ENCODE measurements at regions not wholly inside any gene's neighbourhood (a gene's known extent, or its start where the extent isn't known, plus 50 kb on each side); places are given as distances from the start of the nearest gene placed in this dataset.

- ChIA-PET CTCF (no interaction called here), POLR2A (no interaction called here)
- Histone ChIP-seq H3K36me3 (ENCODE audit: control insufficient read depth, insufficient read depth, low read length) (no peaks in the 10 kb centered on the region), H3K27me3 (ENCODE audit: control insufficient read depth, insufficient read depth, low read length) (no peaks in the 10 kb centered on the region), H3K4me3 (ENCODE audit: low read depth, low read length) (no peak overlapping the region)
- TF ChIP-seq CTCF (IDR thresholded peaks at IDR 0.05; ENCODE audit: insufficient read depth, low read depth, low read length), result no peak
- DNase-seq (ENCODE audit: low read depth), result no peak
Observed at GRCh38 chr18:65498605-65499004, 252.2 kb upstream of the CDH7 start.

GRCh38 chr18:65487569-65487968, 263.2 kb upstream of the CDH7 start:
- Histone ChIP-seq H3K4me3 (ENCODE audit: low read depth, low read length) (no peak overlapping the region), H3K36me3 (ENCODE audit: control insufficient read depth, insufficient read depth, low read length) (no peaks in the 10 kb centered on the region), H3K27me3 (ENCODE audit: control insufficient read depth, insufficient read depth, low read length) (no peaks in the 10 kb centered on the region)
- no peak for DNase-seq (ENCODE audit: low read depth)
- ChIA-PET CTCF (no interaction called here), POLR2A (no interaction called here)
- TF ChIP-seq CTCF (IDR thresholded peaks at IDR 0.05; ENCODE audit: insufficient read depth, low read depth, low read length), result no peak

GRCh38 chr18:65477455-65477854, 273.4 kb upstream of the CDH7 start:
- DNase-seq (ENCODE audit: low read depth), result no peak

GRCh38 chr18:65468881-65469280, 281.9 kb upstream of the CDH7 start:
- CTCF ChIA-PET, result no interaction called here
- TF ChIP-seq CTCF (IDR thresholded peaks at IDR 0.05; ENCODE audit: insufficient read depth, low read depth, low read length), result no peak

More at GRCh38 chr18:65477455-65477854, 273.4 kb upstream of the CDH7 start:
- no peak for TF ChIP-seq CTCF (IDR thresholded peaks at IDR 0.05; ENCODE audit: insufficient read depth, low read depth, low read length)
- no peaks in the 10 kb centered on the region for H3K36me3 ChIP-seq (ENCODE audit: control insufficient read depth, insufficient read depth, low read length)
- CTCF ChIA-PET, result no interaction called here
- POLR2A ChIA-PET, result no interaction called here
- no peak overlapping the region for H3K4me3 ChIP-seq (ENCODE audit: low read depth, low read length)
- no peaks in the 10 kb centered on the region for H3K27me3 ChIP-seq (ENCODE audit: control insufficient read depth, insufficient read depth, low read length)

GRCh38 chr18:65464361-65464760, 286.5 kb upstream of the CDH7 start:
- CTCF ChIA-PET, result no interaction called here
- POLR2A ChIA-PET, result no interaction called here
- H3K36me3 ChIP-seq (ENCODE audit: control insufficient read depth, insufficient read depth, low read length), result no peaks in the 10 kb centered on the region
- H3K27me3 ChIP-seq (ENCODE audit: control insufficient read depth, insufficient read depth, low read length), result no peaks in the 10 kb centered on the region
- H3K4me3 ChIP-seq (ENCODE audit: low read depth, low read length), result no peak overlapping the region
- DNase-seq (ENCODE audit: low read depth), result no peak
- TF ChIP-seq CTCF (IDR thresholded peaks at IDR 0.05; ENCODE audit: insufficient read depth, low read depth, low read length), result no peak

More at GRCh38 chr18:65468881-65469280, 281.9 kb upstream of the CDH7 start:
- DNase-seq (ENCODE audit: low read depth), result no peak
- H3K4me3 ChIP-seq (ENCODE audit: low read depth, low read length), result no peak overlapping the region
- POLR2A ChIA-PET, result no interaction called here
- H3K27me3 ChIP-seq (ENCODE audit: control insufficient read depth, insufficient read depth, low read length), result no peaks in the 10 kb centered on the region
- H3K36me3 ChIP-seq (ENCODE audit: control insufficient read depth, insufficient read depth, low read length), result no peaks in the 10 kb centered on the region
